ENCODE measurements at regions not wholly inside any gene's neighbourhood (a gene's known extent, or its start where the extent isn't known, plus 50 kb on each side); places are given as distances from the start of the nearest gene placed in this dataset.

DNA sequence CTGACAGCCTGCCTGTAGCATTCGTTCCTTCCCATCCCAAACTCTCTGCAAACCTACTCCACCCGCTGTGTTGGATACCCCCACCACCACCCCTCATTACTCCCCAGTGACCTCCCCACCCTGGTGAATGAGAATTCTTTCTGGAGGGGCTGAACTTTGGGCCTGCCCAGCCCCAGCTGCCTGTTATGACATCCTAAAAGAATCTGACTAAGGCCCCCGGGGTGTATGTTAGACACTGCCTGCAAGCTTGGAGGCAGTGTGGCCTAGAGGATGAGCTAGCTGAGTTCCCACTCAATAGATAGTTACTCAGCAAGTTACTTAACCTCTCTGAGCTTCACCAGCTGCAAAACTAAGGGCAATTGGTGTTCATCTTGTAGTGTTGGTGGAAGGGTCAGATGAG lies 110.2 kb upstream of the FGGY start:
- no peaks in the 10 kb centered on the region for H3K4me1 ChIP-seq (ENCODE audit: control insufficient read depth, extremely low read depth, insufficient read depth, low read length)
- H3K27me3 ChIP-seq (ENCODE audit: control insufficient read depth, extremely low read depth, insufficient read depth, low read length) = no peaks in the 10 kb centered on the region
- H3K4me2 ChIP-seq (ENCODE audit: control insufficient read depth, extremely low read depth, insufficient read depth, low read depth, low read length) = no peak overlapping the region
- H3K79me2 ChIP-seq (ENCODE audit: control insufficient read depth, insufficient read depth, low read length) = no peaks in the 10 kb centered on the region
- no peak overlapping the region for H3K27ac ChIP-seq (ENCODE audit: control insufficient read depth, insufficient read depth, low read length)
- DNase-seq (ENCODE audit: low read depth, low spot score) (no peak), FAIRE-seq (no peak)
- TF ChIP-seq EZH2 (IDR thresholded peaks at IDR 0.05; ENCODE audit: low read length) = no peak
- TF ChIP-seq, protein P1, sequence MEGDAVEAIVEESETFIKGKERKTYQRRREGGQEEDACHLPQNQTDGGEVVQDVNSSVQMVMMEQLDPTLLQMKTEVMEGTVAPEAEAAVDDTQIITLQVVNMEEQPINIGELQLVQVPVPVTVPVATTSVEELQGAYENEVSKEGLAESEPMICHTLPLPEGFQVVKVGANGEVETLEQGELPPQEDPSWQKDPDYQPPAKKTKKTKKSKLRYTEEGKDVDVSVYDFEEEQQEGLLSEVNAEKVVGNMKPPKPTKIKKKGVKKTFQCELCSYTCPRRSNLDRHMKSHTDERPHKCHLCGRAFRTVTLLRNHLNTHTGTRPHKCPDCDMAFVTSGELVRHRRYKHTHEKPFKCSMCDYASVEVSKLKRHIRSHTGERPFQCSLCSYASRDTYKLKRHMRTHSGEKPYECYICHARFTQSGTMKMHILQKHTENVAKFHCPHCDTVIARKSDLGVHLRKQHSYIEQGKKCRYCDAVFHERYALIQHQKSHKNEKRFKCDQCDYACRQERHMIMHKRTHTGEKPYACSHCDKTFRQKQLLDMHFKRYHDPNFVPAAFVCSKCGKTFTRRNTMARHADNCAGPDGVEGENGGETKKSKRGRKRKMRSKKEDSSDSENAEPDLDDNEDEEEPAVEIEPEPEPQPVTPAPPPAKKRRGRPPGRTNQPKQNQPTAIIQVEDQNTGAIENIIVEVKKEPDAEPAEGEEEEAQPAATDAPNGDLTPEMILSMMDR (optimal IDR thresholded peaks at IDR 0.05 in 1 of 3, IDR thresholded peaks at IDR 0.05 in 1 of 3, conservative IDR thresholded peaks at IDR 0.05 in 1 of 3; ENCODE audit: extremely low read depth in 1 of 3, insufficient read depth in 2 of 3, low read length in 3 of 3) = peak in 1 of 3 experiments; percentile 30
- no peak overlapping the region for H3K9ac ChIP-seq (ENCODE audit: control insufficient read depth, extremely low read depth, insufficient read depth, low read length)
- dilution Hi-C loops (cut with MboI; ENCODE audit: extremely low pct_ligation_motif_present, low sequenced_read_pairs) = no loop called here
- no peaks in the 10 kb centered on the region for H3K9me3 ChIP-seq (ENCODE audit: control insufficient read depth, low read depth, low read length)
- no peak overlapping the region for H2AFZ ChIP-seq (ENCODE audit: control insufficient read depth, low read length)
- no peaks in the 10 kb centered on the region for H4K20me1 ChIP-seq (ENCODE audit: control insufficient read depth, extremely low read depth, insufficient read depth, low read length)
- H3K4me3 ChIP-seq (ENCODE audit: control insufficient read depth in 2 of 3, extremely low read depth in 1 of 3, insufficient read depth in 2 of 3, low read depth in 1 of 3, low read length in 3 of 3) = no peak overlapping the region
- H3K36me3 ChIP-seq (ENCODE audit: control insufficient read depth in 2 of 2, extremely low read depth in 1 of 2, insufficient read depth in 2 of 2, low read length in 2 of 2) = no peaks in the 10 kb centered on the region
- H3K9me1 ChIP-seq (ENCODE audit: control insufficient read depth, extremely low read depth, insufficient read depth, low read length) = no peaks in the 10 kb centered on the region

DNA sequence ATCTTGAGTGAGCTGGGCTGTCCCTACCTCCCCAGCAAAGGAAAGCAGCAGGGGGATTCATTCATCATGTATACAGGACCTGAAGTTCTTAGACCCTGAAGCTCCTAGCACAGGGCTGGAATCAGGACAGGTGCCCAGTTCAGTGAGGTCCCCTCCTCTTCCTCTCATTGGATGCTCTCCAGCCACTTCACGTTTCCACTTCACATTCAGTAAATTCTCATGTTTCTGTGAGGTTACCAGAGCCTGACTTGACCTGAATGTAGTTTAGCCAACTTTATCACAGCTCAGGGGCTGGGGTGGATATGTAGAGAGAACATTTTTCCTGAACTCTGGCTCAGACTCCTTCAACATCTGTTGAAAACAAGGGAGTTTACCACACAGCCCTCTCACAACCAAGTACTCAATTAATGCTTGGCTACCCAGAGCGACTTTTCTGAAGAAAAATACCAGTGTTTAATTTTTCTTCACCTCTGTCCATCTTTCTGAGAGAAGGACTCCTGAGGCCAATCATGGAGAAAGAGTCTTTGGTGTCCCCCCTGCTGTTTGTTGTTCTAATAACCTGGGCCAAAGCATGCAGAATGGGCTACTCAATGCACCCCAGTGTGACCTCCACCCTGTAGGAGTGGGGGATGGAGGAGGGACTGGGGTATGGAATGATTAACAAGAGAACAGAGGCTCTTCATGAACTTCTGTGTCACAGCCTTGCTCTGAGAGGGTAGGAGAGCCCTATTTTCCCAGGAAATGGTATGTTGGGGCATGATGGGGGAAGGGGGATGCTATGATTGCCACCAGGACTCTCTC lies 108.3 kb upstream of the FGGY start:
- Histone ChIP-seq H3K9ac (ENCODE audit: control insufficient read depth, extremely low read depth, insufficient read depth, low read length) (no peak overlapping the region), H2AFZ (ENCODE audit: control insufficient read depth, low read length) (no peak overlapping the region), H3K9me3 (ENCODE audit: control insufficient read depth, low read depth, low read length) (no peaks in the 10 kb centered on the region), H3K27ac (ENCODE audit: control insufficient read depth, insufficient read depth, low read length) (no peak overlapping the region), H4K20me1 (ENCODE audit: control insufficient read depth, extremely low read depth, insufficient read depth, low read length) (no peaks in the 10 kb centered on the region), H3K27me3 (ENCODE audit: control insufficient read depth, extremely low read depth, insufficient read depth, low read length) (no peaks in the 10 kb centered on the region), H3K4me2 (ENCODE audit: control insufficient read depth, extremely low read depth, insufficient read depth, low read depth, low read length) (no peak overlapping the region), H3K36me3 (ENCODE audit: control insufficient read depth in 2 of 2, extremely low read depth in 1 of 2, insufficient read depth in 2 of 2, low read length in 2 of 2) (no peaks in the 10 kb centered on the region), H3K4me1 (ENCODE audit: control insufficient read depth, extremely low read depth, insufficient read depth, low read length) (no peaks in the 10 kb centered on the region), H3K9me1 (ENCODE audit: control insufficient read depth, extremely low read depth, insufficient read depth, low read length) (no peaks in the 10 kb centered on the region), H3K4me3 (ENCODE audit: control insufficient read depth in 2 of 3, extremely low read depth in 1 of 3, insufficient read depth in 2 of 3, low read depth in 1 of 3, low read length in 3 of 3) (no peak overlapping the region), H3K79me2 (ENCODE audit: control insufficient read depth, insufficient read depth, low read length) (no peaks in the 10 kb centered on the region)
- DNase-seq (ENCODE audit: low read depth, low spot score) (no peak), FAIRE-seq (no peak)
- TF ChIP-seq, protein P1 (optimal IDR thresholded peaks at IDR 0.05 in 1 of 3, IDR thresholded peaks at IDR 0.05 in 1 of 3, conservative IDR thresholded peaks at IDR 0.05 in 1 of 3; ENCODE audit: extremely low read depth in 1 of 3, insufficient read depth in 2 of 3, low read length in 3 of 3) = no peak
- TF ChIP-seq EZH2 (IDR thresholded peaks at IDR 0.05; ENCODE audit: low read length) = no peak
- dilution Hi-C loops (cut with MboI; ENCODE audit: extremely low pct_ligation_motif_present, low sequenced_read_pairs) = no loop called here
